Tibial nerve (tissue), 4 donors: ENCODE measurements at regions not wholly inside any gene's neighbourhood (a gene's known extent, or its start where the extent isn't known, plus 50 kb on each side); places are given as distances from the start of the nearest gene placed in this dataset.

Source experiments
- DNase-seq, 2 donors: peaks; one replicate each; pipeline ENCODE4 v3.0.0-alpha.2; 2019; ENCODE audit warnings: low spot score in 2 of 2
- H3K27ac ChIP-seq, 4 donors: fragments of 200-600 bp; sonication (generic) in 3 of 4; one replicate each; pipeline ENCODE4 v1.5.1; 2017 to 2019; ENCODE audit warnings: mild to moderate bottlenecking in 1 of 4
- H3K27me3 ChIP-seq, 2 donors: fragments of 200-600 bp; sonication (generic) in 1 of 2; one replicate each; pipeline versions ENCODE4 v1.5.1 to v1.6.0; 2017 to 2019
- H3K36me3 ChIP-seq, 3 donors: fragments of 200-600 bp; sonication (generic); one replicate each; pipeline ENCODE4 v1.5.1; 2018 to 2019
- H3K4me1 ChIP-seq, 4 donors: fragments of 200-600 bp; sonication (generic) in 3 of 4; one replicate each; pipeline ENCODE4 v1.5.1; 2017 to 2019
- H3K4me3 ChIP-seq, 4 donors: fragments of 200-600 bp; sonication (generic) in 3 of 4; one replicate each; pipeline ENCODE4 v1.5.1; 2017 to 2019; ENCODE audit warnings: mild to moderate bottlenecking in 1 of 4, moderate library complexity in 1 of 4
- H3K9me3 ChIP-seq, 4 donors: fragments of 200-600 bp; sonication (generic) in 3 of 4; one replicate each; pipeline ENCODE4 v1.5.1; 2017 to 2019
- CTCF ChIP-seq, 5 experiments: fragments of 200-600 bp in 3 of 5; fragments of 450-650 bp in 2 of 5; sonication (generic) in 3 of 5; IDR thresholded peaks; one replicate each; pipeline ENCODE4 v1.5.1; 2016 to 2019; ENCODE audit warnings: antibody characterized with exemption in 5 of 5, mild to moderate bottlenecking in 3 of 5, moderate library complexity in 2 of 5
- EP300 ChIP-seq, 2 donors: sonication (generic); formaldehyde crosslinking; IDR thresholded peaks; one replicate each; pipeline ENCODE4 v1.6.1; 2017; ENCODE audit warnings: antibody characterized with exemption in 2 of 2, mild to moderate bottlenecking in 1 of 2
- POLR2A ChIP-seq, 2 donors: fragments of 450-650 bp; IDR thresholded peaks; one replicate each; pipeline ENCODE4 v1.6.1; 2017; ENCODE audit warnings: antibody characterized with exemption in 2 of 2, mild to moderate bottlenecking in 2 of 2, moderate library complexity in 2 of 2
- WGBS, 2 donors: methylation state at CpG; one replicate each; pipeline ENCODE4 v1.1.5; 2018; 5-methylcytosine and 5-hydroxymethylcytosine counted together

- no peaks in the 10 kb centered on the region for H3K9me3 ChIP-seq
- TF ChIP-seq EP300 (IDR thresholded peaks at IDR 0.05) (no peak), CTCF (IDR thresholded peaks at IDR 0.05) (no peak), POLR2A (IDR thresholded peaks at IDR 0.05) (no peak)
- H3K27ac ChIP-seq: no peak overlapping the region
- no peaks in the 10 kb centered on the region for H3K4me1 ChIP-seq
- no peak overlapping the region for H3K4me3 ChIP-seq
- WGBS, 2 donors: 72 to 77% methylated on average over 7 of the region's 7 CpGs
- H3K36me3 ChIP-seq: no peaks in the 10 kb centered on the region
- DNase-seq: no peak
- H3K27me3 ChIP-seq: peaks cover 0 to 4% of the 10 kb centered on the region in 2 donors
These were observed 188.2 kb downstream of the SHANK2 start for GRCh38 chr11:71064183-71064582.

DNA sequence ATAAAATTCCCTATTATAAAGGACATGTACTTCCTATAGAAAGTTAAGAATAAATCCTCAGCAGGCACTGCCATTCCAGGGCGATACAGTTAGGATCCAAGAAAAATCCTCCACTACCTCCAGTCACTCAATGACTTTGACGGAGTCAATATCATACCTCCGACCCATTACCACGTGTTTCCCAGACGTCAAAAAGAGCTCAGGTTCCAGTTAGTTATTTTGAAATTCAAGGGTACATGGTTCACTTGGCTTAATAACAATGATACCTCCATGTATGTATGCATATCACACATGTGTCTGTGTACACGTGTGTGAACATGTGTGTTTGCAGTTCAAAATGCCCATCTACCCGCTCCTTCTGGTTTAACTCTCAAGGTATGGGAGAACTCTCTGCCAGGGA is 189.2 kb downstream of the SHANK2 start:
- Histone ChIP-seq H3K27ac (no peak overlapping the region), H3K27me3 (peaks cover 0 to 4% of the 10 kb centered on the region in 2 donors), H3K4me1 (no peaks in the 10 kb centered on the region), H3K4me3 (no peak overlapping the region), H3K36me3 (no peaks in the 10 kb centered on the region), H3K9me3 (no peaks in the 10 kb centered on the region)
- 85 to 87% methylated on average over 7 of the region's 7 CpGs for WGBS, 2 donors
- no peak for DNase-seq
- TF ChIP-seq CTCF (IDR thresholded peaks at IDR 0.05) (no peak), EP300 (IDR thresholded peaks at IDR 0.05) (no peak), POLR2A (IDR thresholded peaks at IDR 0.05) (no peak)

GRCh38 chr11:71062199-71062598 is 190.2 kb downstream of the SHANK2 start:
- no peak overlapping the region for H3K4me3 ChIP-seq
- peaks cover 0 to 4% of the 10 kb centered on the region in 2 donors for H3K27me3 ChIP-seq
- H3K36me3 ChIP-seq: no peaks in the 10 kb centered on the region
- TF ChIP-seq EP300 (IDR thresholded peaks at IDR 0.05) (no peak), POLR2A (IDR thresholded peaks at IDR 0.05) (no peak), CTCF (IDR thresholded peaks at IDR 0.05) (no peak)
- H3K4me1 ChIP-seq: no peaks in the 10 kb centered on the region
- no peak overlapping the region for H3K27ac ChIP-seq
- 77 to 86% methylated on average over 3 of the region's 3 CpGs for WGBS, 2 donors
- DNase-seq: no peak
- H3K9me3 ChIP-seq: no peaks in the 10 kb centered on the region

DNA sequence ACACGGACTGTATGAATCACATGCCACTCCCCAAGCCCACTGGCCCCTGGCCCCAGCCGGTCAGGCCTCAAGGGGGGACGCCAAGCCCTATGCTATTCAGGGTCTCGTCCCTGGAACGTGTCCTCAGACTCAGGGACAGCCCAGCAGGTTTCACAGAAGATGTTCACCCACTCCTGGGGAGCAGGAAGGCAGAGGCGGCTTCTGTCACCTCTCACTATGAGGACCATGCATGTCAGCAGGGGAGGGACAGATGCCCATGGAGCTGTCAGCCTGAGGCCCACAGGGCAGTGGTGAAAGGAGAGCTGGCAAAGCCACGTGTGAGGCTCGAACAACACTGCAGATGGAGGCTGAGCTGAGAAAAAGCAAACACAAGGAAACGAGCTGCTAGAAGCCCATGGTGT is 192.0 kb downstream of the SHANK2 start:
- 50 to 65% methylated on average over 6 to 9 of the region's 9 CpGs for WGBS, 2 donors

GRCh38 chr11:71059662-71060061 is 192.7 kb downstream of the SHANK2 start:
- Histone ChIP-seq H3K9me3 (no peaks in the 10 kb centered on the region), H3K27me3 (peaks cover 0 to 4% of the 10 kb centered on the region in 2 donors), H3K27ac (no peak overlapping the region), H3K4me1 (no peaks in the 10 kb centered on the region), H3K36me3 (no peaks in the 10 kb centered on the region), H3K4me3 (no peak overlapping the region)
- WGBS, 2 donors: 82 to 88% methylated on average over 8 to 12 of the region's 12 CpGs
- no peak for DNase-seq
- TF ChIP-seq POLR2A (IDR thresholded peaks at IDR 0.05) (no peak), EP300 (IDR thresholded peaks at IDR 0.05) (no peak), CTCF (IDR thresholded peaks at IDR 0.05) (no peak)

More for the DNA sequence above, 192.0 kb downstream of the SHANK2 start:
- DNase-seq: no peak
- no peak overlapping the region for H3K4me3 ChIP-seq
- peaks cover 0 to 4% of the 10 kb centered on the region in 2 donors for H3K27me3 ChIP-seq
- no peak overlapping the region for H3K27ac ChIP-seq
- no peaks in the 10 kb centered on the region for H3K36me3 ChIP-seq
- no peak for TF ChIP-seq CTCF (IDR thresholded peaks at IDR 0.05)
- TF ChIP-seq POLR2A (IDR thresholded peaks at IDR 0.05): no peak
- TF ChIP-seq EP300 (IDR thresholded peaks at IDR 0.05): no peak
- no peaks in the 10 kb centered on the region for H3K9me3 ChIP-seq
- no peaks in the 10 kb centered on the region for H3K4me1 ChIP-seq
